HL-60 (cell line): ENCODE measurements at regions not wholly inside any gene's neighbourhood (a gene's known extent, or its start where the extent isn't known, plus 50 kb on each side); places are given as distances from the start of the nearest gene placed in this dataset.

Experiments
- DNase-seq, 2 experiments: peaks; one replicate each; pipeline ENCODE4 v3.0.0-alpha.2; 2010 to 2020; ENCODE audit warnings: low read depth in 1 of 2, low spot score in 1 of 2
- H3K27ac ChIP-seq: fragments of 250-450 bp; sonication (Bioruptor Pico); replicated peaks from 2 replicates; pipeline ENCODE4 v1.5.1; 2020; ENCODE audit warnings: mild to moderate bottlenecking, moderate library complexity
- H3K27me3 ChIP-seq: fragments of 250-450 bp; sonication (Bioruptor Pico); 2 replicates; pipeline ENCODE4 v1.5.1; 2021; ENCODE audit warnings: mild to moderate bottlenecking, moderate library complexity; ENCODE audit not compliant: insufficient read depth, poor library complexity, severe bottlenecking
- H3K4me3 ChIP-seq: replicated peaks from 2 replicates; pipeline ENCODE4 v1.5.1; 2011; ENCODE audit warnings: mild to moderate bottlenecking, control low read depth, low read length; ENCODE audit not compliant: insufficient read depth
- CTCF ChIP-seq: IDR thresholded peaks from one replicate; pipeline ENCODE4 v1.5.1; 2011; ENCODE audit warnings: low read length, control low read depth, inconsistent platforms; ENCODE audit not compliant: insufficient read depth
- GABPA ChIP-seq: IDR thresholded peaks from 2 replicates; pipeline ENCODE4 v1.6.1; 2012; ENCODE audit warnings: low read depth
- POLR2AphosphoS5 ChIP-seq: IDR thresholded peaks from 2 replicates; pipeline ENCODE4 v1.6.1; 2012; ENCODE audit warnings: low read depth
- REST ChIP-seq: IDR thresholded peaks from 2 replicates; pipeline ENCODE4 v1.6.1; 2012; ENCODE audit warnings: low read depth; ENCODE audit not compliant: insufficient replicate concordance
- SPI1 ChIP-seq: IDR thresholded peaks from 2 replicates; pipeline ENCODE4 v1.6.1; 2012; ENCODE audit warnings: low read depth, mild to moderate bottlenecking, borderline replicate concordance

- no peak for DNase-seq
- TF ChIP-seq POLR2AphosphoS5 (no peak), REST (no peak), GABPA (no peak), SPI1 (no peak), CTCF (no peak)
- no peaks in the 10 kb centered on the region for H3K27me3 ChIP-seq
- no peak overlapping the region for H3K27ac ChIP-seq
- H3K4me3 ChIP-seq, result no peak overlapping the region
These were observed 101.8 kb downstream of the RBFOX3 start for GRCh38 chr17:79509008-79509407.

DNA sequence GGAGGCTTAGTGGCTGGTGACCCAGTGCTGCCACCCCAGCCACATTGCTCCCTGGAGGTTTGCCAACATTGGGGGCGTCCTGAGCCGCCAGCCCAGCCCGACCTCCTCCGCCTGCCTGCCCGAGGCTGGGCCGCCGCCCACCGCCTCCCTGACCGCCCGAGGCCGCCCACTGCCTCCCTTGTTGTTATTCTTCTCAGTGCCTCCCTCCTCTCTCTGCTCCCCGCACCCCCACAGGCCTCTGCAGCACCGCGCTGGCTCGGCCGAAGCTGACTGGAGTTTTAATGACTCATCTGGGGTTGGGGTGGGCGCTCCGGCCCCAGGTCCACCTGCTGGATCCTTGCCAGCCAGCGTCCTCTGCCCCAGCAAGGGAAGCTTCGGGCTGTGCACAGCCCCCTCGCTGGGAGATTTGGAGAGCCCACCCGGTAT is 102.5 kb downstream of the RBFOX3 start:
- Histone ChIP-seq H3K27me3 (no peaks in the 10 kb centered on the region), H3K4me3 (no peak overlapping the region)
- TF ChIP-seq CTCF, result no peak
- no peak for TF ChIP-seq REST
- no peak for TF ChIP-seq GABPA
- no peak for TF ChIP-seq SPI1
- no peak for TF ChIP-seq POLR2AphosphoS5

GRCh38 chr17:79506955-79507354 is 103.9 kb downstream of the RBFOX3 start:
- TF ChIP-seq SPI1, result no peak
- TF ChIP-seq POLR2AphosphoS5, result no peak
- no peak for TF ChIP-seq REST
- TF ChIP-seq GABPA, result no peak
- no peak for TF ChIP-seq CTCF
- no peak for DNase-seq
- Histone ChIP-seq H3K27me3 (peaks cover under 1% of the 10 kb centered on the region), H3K27ac (no peak overlapping the region), H3K4me3 (no peak overlapping the region)

More for the DNA sequence above, 102.5 kb downstream of the RBFOX3 start:
- H3K27ac ChIP-seq, result no peak overlapping the region
- no peak for DNase-seq
